Duodenal mucosa (tissue), 2 donors: ENCODE measurements at regions not wholly inside any gene's neighbourhood (a gene's known extent, or its start where the extent isn't known, plus 50 kb on each side); places are given as distances from the start of the nearest gene placed in this dataset.

Experiments
- H3K27ac ChIP-seq: one replicate; pipeline ENCODE4 v1.7.0; 2013; ENCODE audit warnings: low read depth, low read length
- H3K27me3 ChIP-seq, 2 donors: one replicate each; pipeline ENCODE4 v1.7.0; 2013; ENCODE audit warnings: low read length in 2 of 2, control low read depth in 1 of 2; ENCODE audit not compliant: insufficient read depth in 2 of 2, control insufficient read depth in 1 of 2
- H3K36me3 ChIP-seq, 2 donors: one replicate each; pipeline ENCODE4 v1.7.0; 2013; ENCODE audit warnings: low read length in 2 of 2, control low read depth in 1 of 2; ENCODE audit not compliant: insufficient read depth in 2 of 2, control insufficient read depth in 1 of 2
- H3K4me1 ChIP-seq, 2 donors: one replicate each; pipeline ENCODE4 v1.7.0; 2013; ENCODE audit warnings: low read length in 2 of 2, control low read depth in 1 of 2; ENCODE audit not compliant: insufficient read depth in 2 of 2, control insufficient read depth in 1 of 2
- H3K4me3 ChIP-seq, 2 donors: one replicate each; pipeline ENCODE4 v1.7.0; 2013; ENCODE audit warnings: low read length in 2 of 2, low read depth in 1 of 2
- H3K9ac ChIP-seq, 2 donors: one replicate each; pipeline ENCODE4 v1.7.0; 2013; ENCODE audit warnings: low read length in 2 of 2, low read depth in 1 of 2
- H3K9me3 ChIP-seq, 2 donors: one replicate each; pipeline ENCODE4 v1.7.0; 2013; ENCODE audit warnings: low read length in 2 of 2, control low read depth in 1 of 2; ENCODE audit not compliant: control insufficient read depth in 1 of 2

GRCh38 chr4:123892368-123892976 lies 495.9 kb downstream of the SPRY1 start:
- Histone ChIP-seq H3K4me3 (no peak overlapping the region), H3K9me3 (no peaks in the 10 kb centered on the region), H3K27ac (no peak overlapping the region), H3K4me1 (peaks cover 0 to 10% of the 10 kb centered on the region in 2 donors), H3K27me3 (no peaks in the 10 kb centered on the region), H3K9ac (no peak overlapping the region), H3K36me3 (no peaks in the 10 kb centered on the region)

- Histone ChIP-seq H3K36me3 (no peaks in the 10 kb centered on the region), H3K27ac (no peak overlapping the region), H3K27me3 (no peaks in the 10 kb centered on the region), H3K4me3 (no peak overlapping the region), H3K9me3 (no peaks in the 10 kb centered on the region), H3K4me1 (peaks cover 0 to 10% of the 10 kb centered on the region in 2 donors), H3K9ac (no peak overlapping the region)
Measured at GRCh38 chr4:123893011-123893981, 496.7 kb downstream of the SPRY1 start.

DNA sequence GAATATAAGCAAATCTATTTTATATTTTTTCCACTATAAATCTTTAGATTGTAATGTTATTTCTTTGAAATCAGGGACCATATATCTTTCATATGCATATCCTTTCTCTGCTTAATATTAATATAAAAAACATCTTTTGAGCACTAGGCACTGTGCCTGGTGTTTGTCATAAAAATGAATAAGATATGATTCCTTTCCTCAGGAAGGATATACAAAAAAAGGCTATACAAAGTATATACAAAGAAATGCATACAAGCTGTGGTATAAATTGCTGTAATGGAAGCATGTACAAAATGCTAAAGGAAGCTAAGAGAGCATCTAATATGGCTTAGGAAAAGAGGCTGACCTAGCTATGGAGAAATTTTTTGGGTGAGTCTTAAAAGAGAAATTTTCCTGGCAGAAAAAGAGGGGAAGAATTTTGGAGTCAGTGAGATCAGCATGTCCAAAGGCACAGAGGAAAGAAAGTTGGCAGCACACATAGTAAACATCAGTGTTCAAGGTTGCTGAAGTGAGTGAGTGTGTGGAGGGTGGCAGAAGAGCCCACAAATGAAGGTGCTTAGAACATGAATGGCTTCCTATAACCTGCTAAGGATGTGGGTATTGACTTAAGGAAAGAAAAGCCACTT lies 500.0 kb downstream of the SPRY1 start:
- no peak overlapping the region for H3K9ac ChIP-seq
- H3K27ac ChIP-seq: no peak overlapping the region

GRCh38 chr4:123898946-123899666 lies 502.5 kb downstream of the SPRY1 start:
- H3K36me3 ChIP-seq: no peaks in the 10 kb centered on the region
- no peaks in the 10 kb centered on the region for H3K27me3 ChIP-seq
- no peak overlapping the region for H3K27ac ChIP-seq
- no peaks in the 10 kb centered on the region for H3K4me1 ChIP-seq
- H3K9me3 ChIP-seq: no peaks in the 10 kb centered on the region
- no peak overlapping the region for H3K9ac ChIP-seq
- H3K4me3 ChIP-seq: no peak overlapping the region

More for the DNA sequence above, 500.0 kb downstream of the SPRY1 start:
- Histone ChIP-seq H3K4me1 (peaks cover 0 to 10% of the 10 kb centered on the region in 2 donors), H3K9me3 (no peaks in the 10 kb centered on the region), H3K4me3 (no peak overlapping the region), H3K36me3 (no peaks in the 10 kb centered on the region), H3K27me3 (no peaks in the 10 kb centered on the region)

DNA sequence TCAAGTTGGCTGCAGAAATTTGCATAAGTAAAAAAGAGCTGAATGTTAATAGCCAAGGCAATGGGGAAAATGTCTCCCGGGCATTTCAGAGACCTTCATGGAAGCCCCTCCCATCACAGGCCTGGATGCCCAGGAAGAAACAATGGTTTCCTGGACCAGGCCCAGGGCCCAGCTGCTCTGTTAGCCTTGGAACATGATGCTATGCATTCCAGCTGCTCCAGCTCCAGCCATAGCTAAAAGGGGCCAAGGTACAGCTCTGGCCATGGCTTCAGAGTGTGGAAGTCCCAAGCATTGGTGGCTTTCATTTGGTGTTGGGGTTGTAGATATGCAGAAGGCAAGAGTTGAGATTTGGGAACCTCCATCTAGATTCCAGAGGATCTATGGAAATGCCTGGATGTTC lies 508.3 kb downstream of the SPRY1 start:
- H3K4me1 ChIP-seq: no peaks in the 10 kb centered on the region
- no peak overlapping the region for H3K27ac ChIP-seq
- no peak overlapping the region for H3K9ac ChIP-seq
- no peaks in the 10 kb centered on the region for H3K9me3 ChIP-seq
- no peaks in the 10 kb centered on the region for H3K36me3 ChIP-seq
- H3K4me3 ChIP-seq: no peak overlapping the region
- H3K27me3 ChIP-seq: no peaks in the 10 kb centered on the region

DNA sequence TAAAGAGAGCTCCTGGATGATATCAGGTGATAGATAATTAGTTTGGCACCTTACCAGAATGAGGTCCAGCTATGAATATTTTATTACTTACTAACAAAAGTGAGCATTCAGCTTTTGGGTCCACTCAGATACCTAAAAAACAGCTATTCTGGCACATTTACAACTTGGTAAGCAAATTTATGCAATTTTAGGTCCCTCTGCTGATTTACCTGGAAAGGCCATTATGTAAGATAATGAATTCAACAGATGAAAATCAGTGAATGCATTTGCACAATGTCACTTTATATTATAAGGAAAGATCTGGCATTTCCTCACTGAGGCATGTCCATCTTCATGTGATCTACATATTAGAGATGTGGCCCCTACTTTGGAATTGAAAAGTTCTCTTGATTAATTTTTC lies 517.0 kb downstream of the SPRY1 start:
- Histone ChIP-seq H3K27me3 (no peaks in the 10 kb centered on the region), H3K9me3 (no peaks in the 10 kb centered on the region), H3K9ac (no peak overlapping the region), H3K4me1 (no peaks in the 10 kb centered on the region), H3K4me3 (no peak overlapping the region), H3K27ac (no peak overlapping the region), H3K36me3 (no peaks in the 10 kb centered on the region)

DNA sequence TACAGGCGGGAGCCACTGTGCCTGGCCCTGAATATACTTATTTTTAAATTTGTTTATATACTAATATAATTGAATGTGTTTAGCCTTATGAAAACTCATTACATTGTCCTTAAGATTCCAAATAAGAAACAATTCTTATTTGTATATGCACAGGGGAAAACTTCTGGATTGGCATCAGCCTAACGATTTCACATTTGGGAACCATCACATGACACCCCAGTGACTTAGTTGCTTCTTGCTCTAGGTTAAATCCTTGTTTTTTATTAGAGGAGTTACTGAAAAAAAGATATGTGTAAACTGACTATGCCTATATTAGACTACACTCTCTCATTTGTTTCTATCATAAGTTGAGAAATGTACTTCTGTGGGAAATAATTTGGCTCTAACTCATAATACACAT lies 520.2 kb downstream of the SPRY1 start:
- Histone ChIP-seq H3K27me3 (no peaks in the 10 kb centered on the region), H3K9ac (no peak overlapping the region), H3K36me3 (no peaks in the 10 kb centered on the region), H3K9me3 (no peaks in the 10 kb centered on the region), H3K27ac (no peak overlapping the region), H3K4me3 (no peak overlapping the region), H3K4me1 (no peaks in the 10 kb centered on the region)

DNA sequence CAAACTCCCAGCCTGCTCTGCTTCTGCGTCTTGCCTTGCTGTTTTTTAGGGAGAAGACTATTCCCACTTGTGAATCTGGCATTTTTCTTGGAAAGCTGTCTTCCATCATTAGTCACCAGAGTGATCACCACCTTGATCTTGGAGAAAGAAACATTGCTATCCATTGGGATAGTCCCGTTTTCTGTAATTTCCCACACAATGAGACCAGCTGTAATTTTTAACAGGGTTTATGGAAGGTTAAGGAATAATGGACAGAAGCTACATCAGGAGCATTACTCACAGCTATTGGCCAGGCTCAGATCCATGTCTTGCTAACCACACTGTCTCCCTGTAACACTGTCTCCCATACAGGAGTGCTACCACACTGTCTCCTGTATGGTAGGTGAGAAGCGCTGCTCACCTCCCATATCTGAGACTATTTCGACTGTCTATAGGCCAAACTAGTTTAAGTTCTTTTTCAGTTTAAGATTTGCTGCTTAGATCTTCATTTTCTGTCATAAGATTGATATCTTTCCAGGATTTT lies 523.0 kb downstream of the SPRY1 start:
- H3K9ac ChIP-seq: no peak overlapping the region
- H3K27me3 ChIP-seq: no peaks in the 10 kb centered on the region
- no peaks in the 10 kb centered on the region for H3K9me3 ChIP-seq
- no peak overlapping the region for H3K4me3 ChIP-seq
- no peaks in the 10 kb centered on the region for H3K4me1 ChIP-seq
- H3K36me3 ChIP-seq: no peaks in the 10 kb centered on the region
- no peak overlapping the region for H3K27ac ChIP-seq

GRCh38 chr4:123921339-123921738 lies 524.7 kb downstream of the SPRY1 start:
- Histone ChIP-seq H3K4me3 (no peak overlapping the region), H3K27ac (no peak overlapping the region), H3K4me1 (no peaks in the 10 kb centered on the region), H3K27me3 (no peaks in the 10 kb centered on the region), H3K36me3 (no peaks in the 10 kb centered on the region), H3K9me3 (no peaks in the 10 kb centered on the region), H3K9ac (no peak overlapping the region)
